HEK293 (cell line): ENCODE measurements at regions not wholly inside any gene's neighbourhood (a gene's known extent, or its start where the extent isn't known, plus 50 kb on each side); places are given as distances from the start of the nearest gene placed in this dataset.

Experiments used
- CTCF ChIA-PET: fragments of 350-600 bp; formaldehyde crosslinking; extraction: SDS; loops from one replicate; lab custom pipeline; 2021; ENCODE audit warnings: antibody characterized with exemption; lab: Yijun Ruan, JAX
- POLR2A ChIA-PET: fragments of 300-600 bp; formaldehyde crosslinking; extraction: SDS; loops from one replicate; lab custom pipeline; 2020; ENCODE audit warnings: antibody characterized with exemption, inconsistent platforms; lab: Yijun Ruan, JAX
- H3K27ac ChIP-seq: fragments of 200-500 bp; sonication (Bioruptor generic); 2 replicates; pipeline ENCODE4 v1.5.1; 2014; ENCODE audit warnings: low read depth, low read length, control low read depth, inconsistent platforms; ENCODE audit errors: extremely low read depth
- H3K36me3 ChIP-seq, 2 experiments: fragments of 200-500 bp in 1 of 2; sonication (Bioruptor generic) in 1 of 2; 1 replicate in 1 of 2; 2 replicates in 1 of 2; pipeline ENCODE4 v1.5.1; 2014 to 2017; ENCODE audit warnings: inconsistent platforms in 2 of 2, low read length in 2 of 2; ENCODE audit not compliant: control insufficient read depth in 2 of 2, insufficient read depth in 1 of 2
- H3K4me1 ChIP-seq: fragments of 200-500 bp; sonication (Bioruptor generic); 2 replicates; pipeline ENCODE4 v1.5.1; 2014; ENCODE audit warnings: mild to moderate bottlenecking, low read length, inconsistent platforms; ENCODE audit not compliant: control insufficient read depth, insufficient read depth
- H3K4me3 ChIP-seq: 2 replicates; pipeline ENCODE4 v1.5.1; 2011; ENCODE audit warnings: low read depth, mild to moderate bottlenecking, control low read depth, low read length, moderate library complexity
- H3K9me3 ChIP-seq: fragments of 200-500 bp; sonication (Bioruptor generic); 2 replicates; pipeline ENCODE4 v1.5.1; 2014; ENCODE audit warnings: low read depth, low read length, inconsistent platforms; ENCODE audit not compliant: control insufficient read depth, insufficient read depth
- AEBP2 ChIP-seq: fragments of 450-650 bp; formaldehyde crosslinking; IDR thresholded peaks from 2 replicates; pipeline ENCODE4 v1.5.1; 2016; ENCODE audit warnings: missing biosample characterization, missing genetic modification characterization, borderline replicate concordance
- FEZF1 ChIP-seq: fragments of 450-650 bp; formaldehyde crosslinking; IDR thresholded peaks from 2 replicates; pipeline ENCODE4 v1.5.1; 2016; ENCODE audit warnings: missing biosample characterization, missing genetic modification characterization
- GFI1B ChIP-seq: fragments of 450-650 bp; formaldehyde crosslinking; IDR thresholded peaks from 2 replicates; pipeline ENCODE4 v1.5.1; 2016; ENCODE audit warnings: missing biosample characterization, missing genetic modification characterization
- ZBTB48 ChIP-seq: fragments of 450-650 bp; formaldehyde crosslinking; IDR thresholded peaks from 2 replicates; pipeline ENCODE4 v1.5.1; 2016; ENCODE audit warnings: missing biosample characterization, missing genetic modification characterization
- ZBTB8A ChIP-seq: fragments of 450-650 bp; formaldehyde crosslinking; IDR thresholded peaks from 2 replicates; pipeline ENCODE4 v1.5.1; 2016; ENCODE audit warnings: missing biosample characterization, missing genetic modification characterization
- ZFP41 ChIP-seq: fragments of 450-650 bp; formaldehyde crosslinking; IDR thresholded peaks from 2 replicates; pipeline ENCODE4 v1.5.1; 2016; ENCODE audit warnings: missing biosample characterization, missing genetic modification characterization, borderline replicate concordance
- ZNF16 ChIP-seq: fragments of 450-650 bp; formaldehyde crosslinking; IDR thresholded peaks from 2 replicates; pipeline ENCODE4 v1.5.1; 2016; ENCODE audit warnings: low read depth, missing biosample characterization, missing genetic modification characterization
- ZNF169 ChIP-seq: fragments of 450-650 bp; formaldehyde crosslinking; IDR thresholded peaks from 2 replicates; pipeline ENCODE4 v1.5.1; 2016; ENCODE audit warnings: missing biosample characterization, missing genetic modification characterization
- ZNF2 ChIP-seq: fragments of 450-650 bp; formaldehyde crosslinking; IDR thresholded peaks from 2 replicates; pipeline ENCODE4 v1.5.1; 2016; ENCODE audit warnings: missing biosample characterization, missing genetic modification characterization
- ZNF239 ChIP-seq: fragments of 450-650 bp; formaldehyde crosslinking; IDR thresholded peaks from 2 replicates; pipeline ENCODE4 v1.5.1; 2016; ENCODE audit warnings: missing biosample characterization, missing genetic modification characterization
- ZNF274 ChIP-seq, 2 experiments: fragments of 200-500 bp in 1 of 2; fragments of 450-650 bp in 1 of 2; sonication (Bioruptor generic) in 1 of 2; formaldehyde crosslinking in 1 of 2; IDR thresholded peaks; 2 replicates each; pipeline versions ENCODE4 v1.5.1 to v1.6.1; 2014 to 2016; ENCODE audit warnings: borderline replicate concordance in 1 of 2, inconsistent platforms in 1 of 2, low read length in 1 of 2, missing biosample characterization in 1 of 2, missing genetic modification characterization in 1 of 2
- ZNF292 ChIP-seq: fragments of 450-650 bp; formaldehyde crosslinking; IDR thresholded peaks from 2 replicates; pipeline ENCODE4 v1.5.1; 2016; ENCODE audit warnings: low read depth, missing biosample characterization, missing genetic modification characterization, borderline replicate concordance
- ZNF335 ChIP-seq: fragments of 450-650 bp; formaldehyde crosslinking; conservative IDR thresholded peaks from 2 replicates; pipeline ENCODE4 v1.5.1; 2016; ENCODE audit warnings: missing biosample characterization, missing genetic modification characterization
- ZNF449 ChIP-seq: fragments of 450-650 bp; formaldehyde crosslinking; IDR thresholded peaks from 2 replicates; pipeline ENCODE4 v1.5.1; 2017; ENCODE audit warnings: missing biosample characterization, mild to moderate bottlenecking, missing genetic modification characterization, moderate library complexity
- ZNF670 ChIP-seq: fragments of 450-650 bp; formaldehyde crosslinking; IDR thresholded peaks from 2 replicates; pipeline ENCODE4 v1.5.1; 2016; ENCODE audit warnings: missing biosample characterization, missing genetic modification characterization, low read depth
- ZSCAN16 ChIP-seq: fragments of 450-650 bp; formaldehyde crosslinking; IDR thresholded peaks from 2 replicates; pipeline ENCODE4 v1.5.1; 2016; ENCODE audit warnings: missing biosample characterization, missing genetic modification characterization
- TF ChIP-seq, protein P1 (sequence below): fragments of 450-650 bp; formaldehyde crosslinking; IDR thresholded peaks from 2 replicates; pipeline ENCODE4 v1.5.1; 2016; ENCODE audit warnings: missing biosample characterization, missing genetic modification characterization
- TF ChIP-seq, protein P2 (sequence below): fragments of 450-650 bp; formaldehyde crosslinking; IDR thresholded peaks from 2 replicates; pipeline ENCODE4 v1.5.1; 2016; ENCODE audit warnings: missing biosample characterization, missing genetic modification characterization
- TF ChIP-seq, protein P3 (sequence below): fragments of 450-650 bp; formaldehyde crosslinking; IDR thresholded peaks from 2 replicates; pipeline ENCODE4 v1.5.1; 2016; ENCODE audit warnings: missing biosample characterization, missing genetic modification characterization
- TF ChIP-seq, protein P4 (sequence below): fragments of 450-650 bp; formaldehyde crosslinking; IDR thresholded peaks from 2 replicates; pipeline ENCODE4 v1.5.1; 2017; ENCODE audit warnings: missing biosample characterization, missing genetic modification characterization
- TF ChIP-seq, protein P5 (sequence below): fragments of 450-650 bp; formaldehyde crosslinking; IDR thresholded peaks from 2 replicates; pipeline ENCODE4 v1.5.1; 2016; ENCODE audit warnings: missing biosample characterization, missing genetic modification characterization

GRCh38 chr7:47702080-47702479, 120.2 kb upstream of the TNS3 start:
- Histone ChIP-seq H3K4me1 (no peaks in the 10 kb centered on the region), H3K4me3 (no peak overlapping the region), H3K27ac (no peak overlapping the region), H3K9me3 (no peaks in the 10 kb centered on the region), H3K36me3 (no peaks in the 10 kb centered on the region)
- CTCF ChIA-PET = interaction anchor here (0.6 kb wide), 1 partner anchor 617 kb away, joined by 4 read pairs; no protein-coding TSS in a partner anchor
- TF ChIP-seq ZBTB8A (tag by site-specific recombination) = no peak
- TF ChIP-seq FEZF1 = no peak
- TF ChIP-seq ZNF239 (tag by site-specific recombination) = no peak
- no peak for TF ChIP-seq ZNF670 (tag by site-specific recombination)
- TF ChIP-seq ZBTB48 = no peak
- TF ChIP-seq ZNF449 = no peak
- no peak for TF ChIP-seq ZNF335 (tag by site-specific recombination)
- TF ChIP-seq, protein P1, sequence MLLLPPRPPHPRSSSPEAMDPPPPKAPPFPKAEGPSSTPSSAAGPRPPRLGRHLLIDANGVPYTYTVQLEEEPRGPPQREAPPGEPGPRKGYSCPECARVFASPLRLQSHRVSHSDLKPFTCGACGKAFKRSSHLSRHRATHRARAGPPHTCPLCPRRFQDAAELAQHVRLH (tag by site-specific recombination) = no peak
- TF ChIP-seq, protein P2, sequence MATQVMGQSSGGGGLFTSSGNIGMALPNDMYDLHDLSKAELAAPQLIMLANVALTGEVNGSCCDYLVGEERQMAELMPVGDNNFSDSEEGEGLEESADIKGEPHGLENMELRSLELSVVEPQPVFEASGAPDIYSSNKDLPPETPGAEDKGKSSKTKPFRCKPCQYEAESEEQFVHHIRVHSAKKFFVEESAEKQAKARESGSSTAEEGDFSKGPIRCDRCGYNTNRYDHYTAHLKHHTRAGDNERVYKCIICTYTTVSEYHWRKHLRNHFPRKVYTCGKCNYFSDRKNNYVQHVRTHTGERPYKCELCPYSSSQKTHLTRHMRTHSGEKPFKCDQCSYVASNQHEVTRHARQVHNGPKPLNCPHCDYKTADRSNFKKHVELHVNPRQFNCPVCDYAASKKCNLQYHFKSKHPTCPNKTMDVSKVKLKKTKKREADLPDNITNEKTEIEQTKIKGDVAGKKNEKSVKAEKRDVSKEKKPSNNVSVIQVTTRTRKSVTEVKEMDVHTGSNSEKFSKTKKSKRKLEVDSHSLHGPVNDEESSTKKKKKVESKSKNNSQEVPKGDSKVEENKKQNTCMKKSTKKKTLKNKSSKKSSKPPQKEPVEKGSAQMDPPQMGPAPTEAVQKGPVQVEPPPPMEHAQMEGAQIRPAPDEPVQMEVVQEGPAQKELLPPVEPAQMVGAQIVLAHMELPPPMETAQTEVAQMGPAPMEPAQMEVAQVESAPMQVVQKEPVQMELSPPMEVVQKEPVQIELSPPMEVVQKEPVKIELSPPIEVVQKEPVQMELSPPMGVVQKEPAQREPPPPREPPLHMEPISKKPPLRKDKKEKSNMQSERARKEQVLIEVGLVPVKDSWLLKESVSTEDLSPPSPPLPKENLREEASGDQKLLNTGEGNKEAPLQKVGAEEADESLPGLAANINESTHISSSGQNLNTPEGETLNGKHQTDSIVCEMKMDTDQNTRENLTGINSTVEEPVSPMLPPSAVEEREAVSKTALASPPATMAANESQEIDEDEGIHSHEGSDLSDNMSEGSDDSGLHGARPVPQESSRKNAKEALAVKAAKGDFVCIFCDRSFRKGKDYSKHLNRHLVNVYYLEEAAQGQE (tag by site-specific recombination) = no peak
- TF ChIP-seq ZSCAN16 (tag by site-specific recombination) = no peak
- no peak for TF ChIP-seq ZNF169 (tag by site-specific recombination)
- TF ChIP-seq, protein P3, sequence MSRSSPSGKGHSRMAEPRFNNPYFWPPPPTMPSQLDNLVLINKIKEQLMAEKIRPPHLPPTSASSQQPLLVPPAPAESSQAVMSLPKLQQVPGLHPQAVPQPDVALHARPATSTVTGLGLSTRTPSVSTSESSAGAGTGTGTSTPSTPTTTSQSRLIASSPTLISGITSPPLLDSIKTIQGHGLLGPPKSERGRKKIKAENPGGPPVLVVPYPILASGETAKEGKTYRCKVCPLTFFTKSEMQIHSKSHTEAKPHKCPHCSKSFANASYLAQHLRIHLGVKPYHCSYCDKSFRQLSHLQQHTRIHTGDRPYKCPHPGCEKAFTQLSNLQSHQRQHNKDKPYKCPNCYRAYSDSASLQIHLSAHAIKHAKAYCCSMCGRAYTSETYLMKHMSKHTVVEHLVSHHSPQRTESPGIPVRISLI (tag by site-specific recombination) = no peak
- TF ChIP-seq, protein P4, sequence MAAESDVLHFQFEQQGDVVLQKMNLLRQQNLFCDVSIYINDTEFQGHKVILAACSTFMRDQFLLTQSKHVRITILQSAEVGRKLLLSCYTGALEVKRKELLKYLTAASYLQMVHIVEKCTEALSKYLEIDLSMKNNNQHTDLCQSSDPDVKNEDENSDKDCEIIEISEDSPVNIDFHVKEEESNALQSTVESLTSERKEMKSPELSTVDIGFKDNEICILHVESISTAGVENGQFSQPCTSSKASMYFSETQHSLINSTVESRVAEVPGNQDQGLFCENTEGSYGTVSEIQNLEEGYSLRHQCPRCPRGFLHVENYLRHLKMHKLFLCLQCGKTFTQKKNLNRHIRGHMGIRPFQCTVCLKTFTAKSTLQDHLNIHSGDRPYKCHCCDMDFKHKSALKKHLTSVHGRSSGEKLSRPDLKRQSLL (tag by site-specific recombination) = no peak
- no peak for TF ChIP-seq ZNF292 (tag by site-specific recombination)
- no peak for TF ChIP-seq AEBP2 (tag by site-specific recombination)
- POLR2A ChIA-PET = no interaction called here

GRCh38 chr7:47698386-47698785, 116.5 kb upstream of the TNS3 start:
- ChIA-PET POLR2A (no interaction called here), CTCF (no interaction called here)
- Histone ChIP-seq H3K9me3 (no peaks in the 10 kb centered on the region), H3K27ac (no peak overlapping the region), H3K36me3 (no peaks in the 10 kb centered on the region), H3K4me1 (no peaks in the 10 kb centered on the region), H3K4me3 (no peak overlapping the region)
- no peak for TF ChIP-seq ZNF16 (tag by site-specific recombination)
- TF ChIP-seq GFI1B (tag by site-specific recombination) = no peak
- TF ChIP-seq ZNF2 (tag by site-specific recombination) = no peak
- no peak for TF ChIP-seq ZFP41 (tag by site-specific recombination)
- no peak for TF ChIP-seq ZNF274 (IDR thresholded peaks at IDR 0.05; ENCODE audit: low read length)
- TF ChIP-seq ZNF274 (tag by site-specific recombination; IDR thresholded peaks at IDR 0.05; ENCODE audit: borderline replicate concordance) = no peak
- TF ChIP-seq, protein P5, sequence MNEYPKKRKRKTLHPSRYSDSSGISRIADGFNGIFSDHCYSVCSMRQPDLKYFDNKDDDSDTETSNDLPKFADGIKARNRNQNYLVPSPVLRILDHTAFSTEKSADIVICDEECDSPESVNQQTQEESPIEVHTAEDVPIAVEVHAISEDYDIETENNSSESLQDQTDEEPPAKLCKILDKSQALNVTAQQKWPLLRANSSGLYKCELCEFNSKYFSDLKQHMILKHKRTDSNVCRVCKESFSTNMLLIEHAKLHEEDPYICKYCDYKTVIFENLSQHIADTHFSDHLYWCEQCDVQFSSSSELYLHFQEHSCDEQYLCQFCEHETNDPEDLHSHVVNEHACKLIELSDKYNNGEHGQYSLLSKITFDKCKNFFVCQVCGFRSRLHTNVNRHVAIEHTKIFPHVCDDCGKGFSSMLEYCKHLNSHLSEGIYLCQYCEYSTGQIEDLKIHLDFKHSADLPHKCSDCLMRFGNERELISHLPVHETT (tag by site-specific recombination) = no peak
- TF ChIP-seq, protein P1 (tag by site-specific recombination) = no peak
